ENCODE measurements at regions not wholly inside any gene's neighbourhood (a gene's known extent, or its start where the extent isn't known, plus 50 kb on each side); places are given as distances from the start of the nearest gene placed in this dataset.

- Histone ChIP-seq H3K9me3 (ENCODE audit: control insufficient read depth in 1 of 2, insufficient read depth in 1 of 2, low read length in 2 of 2) (no peaks in the 10 kb centered on the region), H3K27ac (ENCODE audit: low read depth in 1 of 2, low read length in 2 of 2) (no peak overlapping the region), H3K4me1 (ENCODE audit: insufficient read depth, low read length) (no peaks in the 10 kb centered on the region), H3K4me3 (ENCODE audit: low read length) (no peak overlapping the region), H3K27me3 (ENCODE audit: control insufficient read depth in 1 of 2, insufficient read depth in 2 of 2, low read length in 2 of 2) (no peaks in the 10 kb centered on the region), H3K36me3 (ENCODE audit: insufficient read depth, low read length) (no peaks in the 10 kb centered on the region)
- Mint-ChIP-seq H3K27me3 (no peaks in the 10 kb centered on the region), H3K36me3 (ENCODE audit: low read depth) (no peaks in the 10 kb centered on the region), H3K27ac (no peak overlapping the region), H3K9me3 (no peaks in the 10 kb centered on the region), H3K4me3 (no peak overlapping the region), H3K4me1 (ENCODE audit: low read depth) (no peaks in the 10 kb centered on the region)
- intact Hi-C loops (cut with DNase I, micrococcal nuclease), result no loop called here
- TF ChIP-seq CTCF (IDR thresholded peaks at IDR 0.05), result no peak
- ChIA-PET CTCF (no interaction called here), POLR2A (no interaction called here)
- DNase-seq (no peak), ATAC-seq (ENCODE audit: poor library complexity) (no peak)
Observed at GRCh38 chr7:49279891-49280290, 355.5 kb downstream of the CDC14C start.

- CTCF ChIA-PET, result no interaction called here
- no peak overlapping the region for H3K27ac Mint-ChIP-seq
- intact Hi-C loops (cut with DNase I, micrococcal nuclease), result no loop called here
Observed at GRCh38 chr7:49287653-49288052, 363.3 kb downstream of the CDC14C start.

GRCh38 chr7:49294611-49295010 lies 370.3 kb downstream of the CDC14C start:
- H3K36me3 Mint-ChIP-seq (ENCODE audit: low read depth), result no peaks in the 10 kb centered on the region
- no peaks in the 10 kb centered on the region for H3K27me3 Mint-ChIP-seq
- Histone ChIP-seq H3K36me3 (ENCODE audit: insufficient read depth, low read length) (no peaks in the 10 kb centered on the region), H3K4me3 (ENCODE audit: low read length) (no peak overlapping the region), H3K27ac (ENCODE audit: low read depth in 1 of 2, low read length in 2 of 2) (no peak overlapping the region), H3K9me3 (ENCODE audit: control insufficient read depth in 1 of 2, insufficient read depth in 1 of 2, low read length in 2 of 2) (no peaks in the 10 kb centered on the region), H3K4me1 (ENCODE audit: insufficient read depth, low read length) (no peaks in the 10 kb centered on the region), H3K27me3 (ENCODE audit: control insufficient read depth in 1 of 2, insufficient read depth in 2 of 2, low read length in 2 of 2) (no peaks in the 10 kb centered on the region)
- ATAC-seq (ENCODE audit: poor library complexity) (no peak), DNase-seq (no peak)
- TF ChIP-seq CTCF (IDR thresholded peaks at IDR 0.05), result no peak
- H3K27ac Mint-ChIP-seq, result no peak overlapping the region
- H3K4me3 Mint-ChIP-seq, result no peak overlapping the region
- ChIA-PET POLR2A (no interaction called here), CTCF (no interaction called here)
- H3K9me3 Mint-ChIP-seq, result peaks cover 2% of the 10 kb centered on the region
- no peaks in the 10 kb centered on the region for H3K4me1 Mint-ChIP-seq (ENCODE audit: low read depth)
- intact Hi-C loops (cut with DNase I, micrococcal nuclease), result no loop called here

More at GRCh38 chr7:49287653-49288052, 363.3 kb downstream of the CDC14C start:
- DNase-seq (no peak), ATAC-seq (ENCODE audit: poor library complexity) (no peak)
- H3K27ac ChIP-seq (ENCODE audit: low read depth in 1 of 2, low read length in 2 of 2), result no peak overlapping the region
- TF ChIP-seq CTCF (IDR thresholded peaks at IDR 0.05), result no peak
- POLR2A ChIA-PET, result no interaction called here
- H3K4me3 ChIP-seq (ENCODE audit: low read length), result no peak overlapping the region
- no peaks in the 10 kb centered on the region for H3K4me1 ChIP-seq (ENCODE audit: insufficient read depth, low read length)
- Mint-ChIP-seq H3K4me3 (no peak overlapping the region), H3K9me3 (peaks cover 1% of the 10 kb centered on the region), H3K4me1 (ENCODE audit: low read depth) (no peaks in the 10 kb centered on the region), H3K27me3 (no peaks in the 10 kb centered on the region), H3K36me3 (ENCODE audit: low read depth) (no peaks in the 10 kb centered on the region)
- H3K36me3 ChIP-seq (ENCODE audit: insufficient read depth, low read length), result no peaks in the 10 kb centered on the region
- H3K9me3 ChIP-seq (ENCODE audit: control insufficient read depth in 1 of 2, insufficient read depth in 1 of 2, low read length in 2 of 2), result peaks cover 0 to 4% of the 10 kb centered on the region in 2 experiments
- no peaks in the 10 kb centered on the region for H3K27me3 ChIP-seq (ENCODE audit: control insufficient read depth in 1 of 2, insufficient read depth in 2 of 2, low read length in 2 of 2)
